ENCODE measurements at regions not wholly inside any gene's neighbourhood (a gene's known extent, or its start where the extent isn't known, plus 50 kb on each side); places are given as distances from the start of the nearest gene placed in this dataset.
"Not testable (repeated sequence)": the region's sequence is repeated elsewhere in the genome, so short reads cannot be mapped to it uniquely, and the experiment has no call there.

- DNase-seq (ENCODE audit: low spot score), result no peak
Observed at GRCh38 chr12:126966498-126966897, 1300.5 kb upstream of the TMEM132C start.

DNA sequence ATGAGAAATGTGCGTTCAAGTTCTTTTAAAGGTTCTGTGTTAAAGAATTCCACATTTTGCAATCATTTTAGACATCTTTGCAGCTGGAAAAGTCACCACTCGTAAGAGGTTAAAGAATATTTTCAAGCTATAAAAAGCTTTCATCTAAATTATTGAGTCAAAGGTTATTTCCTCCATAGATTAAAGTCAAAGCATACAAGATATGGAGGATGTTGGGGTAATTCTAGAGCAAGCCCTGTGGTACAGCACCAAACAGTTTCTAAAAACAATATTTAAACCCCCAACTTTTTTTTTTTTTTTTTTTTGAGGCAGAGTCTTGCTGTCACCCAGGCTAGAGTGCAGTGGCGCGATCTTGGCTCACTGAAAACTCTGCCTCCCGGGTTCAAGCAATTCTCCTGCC lies 1299.8 kb upstream of the TMEM132C start:
- DNase-seq (ENCODE audit: low spot score), result no peak

- DNase-seq (ENCODE audit: low spot score), result no peak
Observed at GRCh38 chr12:126974779-126975178, 1292.2 kb upstream of the TMEM132C start.

- no peak for DNase-seq (ENCODE audit: low spot score)
Observed at GRCh38 chr12:126976579-126976978, 1290.4 kb upstream of the TMEM132C start.

GRCh38 chr12:126979564-126979963 lies 1287.4 kb upstream of the TMEM132C start:
- DNase-seq (ENCODE audit: low spot score), result not testable (repeated sequence)

- DNase-seq (ENCODE audit: low spot score), result no peak
Observed at GRCh38 chr12:126982707-126983106, 1284.3 kb upstream of the TMEM132C start.

GRCh38 chr12:126983735-126984134 lies 1283.2 kb upstream of the TMEM132C start:
- DNase-seq (ENCODE audit: low spot score), result not testable (repeated sequence)

- DNase-seq (ENCODE audit: low spot score), result not testable (repeated sequence)
Observed at GRCh38 chr12:126985663-126986062, 1281.3 kb upstream of the TMEM132C start.

GRCh38 chr12:126989532-126989931 lies 1277.4 kb upstream of the TMEM132C start:
- no peak for DNase-seq (ENCODE audit: low spot score)

GRCh38 chr12:126993898-126994297 lies 1273.1 kb upstream of the TMEM132C start:
- no peak for DNase-seq (ENCODE audit: low spot score)

DNA sequence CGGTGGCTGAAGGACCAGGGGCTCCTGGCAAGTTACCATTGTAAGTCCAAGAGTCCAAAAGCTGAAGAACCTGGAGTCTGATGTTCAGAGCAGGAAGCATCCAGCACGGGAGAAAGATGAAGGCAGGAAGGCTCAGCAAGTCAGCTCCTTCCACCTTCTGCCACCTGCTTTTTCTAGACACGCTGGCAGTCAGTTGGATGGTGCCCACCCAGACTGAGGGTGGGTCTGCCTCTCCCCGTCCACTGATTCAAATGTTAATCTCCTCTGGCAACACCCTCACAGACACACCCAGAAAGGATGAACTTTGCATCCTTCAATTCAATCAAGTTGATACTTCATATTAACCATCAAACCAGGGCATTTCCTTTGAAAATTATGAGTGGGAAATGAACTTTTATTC lies 1272.4 kb upstream of the TMEM132C start:
- no peak for DNase-seq (ENCODE audit: low spot score)

DNA sequence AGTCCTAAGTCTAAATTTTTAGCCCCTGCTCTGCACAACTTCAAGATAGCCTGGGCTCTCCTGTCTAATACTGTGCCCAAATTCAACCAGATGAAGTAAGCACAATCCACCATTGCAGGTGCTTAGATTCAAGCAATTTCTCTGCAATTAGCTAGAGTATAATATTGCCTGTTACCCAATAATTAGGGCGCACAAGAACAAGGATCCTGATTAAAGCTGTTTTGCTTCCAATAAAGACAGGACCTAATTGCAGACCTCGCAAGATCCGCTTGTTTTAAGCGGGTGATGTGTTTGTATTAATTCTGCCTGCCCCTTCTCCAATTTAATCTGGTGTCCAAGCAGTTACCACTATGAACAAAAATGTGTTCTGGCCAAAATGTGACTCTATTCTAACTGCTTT lies 1268.9 kb upstream of the TMEM132C start:
- DNase-seq (ENCODE audit: low spot score), result no peak

- no peak for DNase-seq (ENCODE audit: low spot score)
Observed at GRCh38 chr12:126998747-126999285, 1268.2 kb upstream of the TMEM132C start.

GRCh38 chr12:126999352-126999751 lies 1267.6 kb upstream of the TMEM132C start:
- no peak for DNase-seq (ENCODE audit: low spot score)

- DNase-seq (ENCODE audit: low spot score), result no peak
Observed at GRCh38 chr12:127005406-127005805, 1261.6 kb upstream of the TMEM132C start.

DNA sequence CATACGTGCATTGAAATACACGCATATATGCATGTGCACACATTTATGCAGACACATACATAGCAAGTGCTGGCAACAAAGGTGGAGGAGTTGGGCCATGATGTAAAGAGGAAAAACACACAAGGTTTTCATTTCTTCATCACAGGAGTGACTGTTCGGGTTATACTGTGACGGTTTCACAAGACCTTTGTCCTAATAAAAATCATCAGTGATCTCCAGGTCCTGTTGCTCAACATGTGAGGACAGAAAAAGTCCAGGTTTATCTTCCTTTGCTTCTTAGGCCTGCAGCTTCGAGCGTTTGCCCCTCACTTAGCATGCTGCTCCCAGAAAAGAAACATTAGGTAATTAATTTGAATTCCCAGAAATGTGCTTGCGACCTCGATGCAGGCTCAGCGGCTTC lies 1260.0 kb upstream of the TMEM132C start:
- DNase-seq (ENCODE audit: low spot score), result no peak

DNA sequence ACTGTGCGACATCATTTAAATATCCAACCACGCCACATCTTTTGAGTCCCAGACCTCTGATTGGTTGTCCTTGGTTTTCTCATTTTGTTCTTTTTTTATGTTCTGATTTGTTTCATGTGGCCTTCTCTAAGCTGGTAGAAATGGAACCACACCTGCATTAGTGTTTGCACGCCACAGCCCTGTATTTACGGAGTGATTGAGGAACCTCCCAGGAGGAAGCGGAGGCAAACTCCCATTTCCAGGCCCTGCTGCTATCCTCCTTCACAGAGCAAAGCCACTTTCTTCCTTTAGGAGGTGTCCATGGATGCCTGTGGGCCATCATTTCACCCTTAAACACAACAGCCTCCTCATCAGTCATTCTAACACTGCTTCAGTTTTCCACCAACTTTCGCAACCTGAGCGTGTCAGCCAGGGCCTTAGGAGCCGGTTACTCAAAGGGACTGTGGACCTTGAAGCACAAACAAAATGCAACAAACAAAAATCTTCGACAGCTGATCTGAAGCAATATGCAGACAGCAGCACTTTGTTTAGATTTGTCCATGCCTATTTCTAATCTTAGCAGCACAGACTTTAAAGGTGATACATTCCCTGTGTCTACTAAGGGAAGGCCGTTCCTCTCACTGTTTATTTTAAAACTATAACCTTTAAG lies 1258.1 kb upstream of the TMEM132C start:
- no peak for DNase-seq (ENCODE audit: low spot score)

DNA sequence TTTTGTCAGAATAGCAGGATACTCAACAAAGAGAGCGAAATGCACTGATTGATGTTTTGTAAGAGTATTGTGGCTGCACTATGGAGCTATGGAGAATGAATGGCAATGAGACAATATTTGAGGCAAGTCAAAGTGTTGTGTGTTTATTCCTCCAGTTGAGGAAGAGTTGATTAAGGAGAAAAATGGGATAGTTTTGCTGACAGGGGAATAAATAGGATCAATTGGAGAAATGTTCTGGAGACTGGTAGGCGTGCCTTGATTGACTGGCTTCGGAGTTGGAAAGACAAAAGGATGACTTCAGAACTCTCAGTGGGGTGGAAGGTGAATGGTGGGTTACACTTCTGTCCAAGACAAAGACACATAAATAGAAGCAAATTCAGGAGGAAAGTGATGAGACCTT lies 1254.9 kb upstream of the TMEM132C start:
- DNase-seq (ENCODE audit: low spot score), result no peak

DNA sequence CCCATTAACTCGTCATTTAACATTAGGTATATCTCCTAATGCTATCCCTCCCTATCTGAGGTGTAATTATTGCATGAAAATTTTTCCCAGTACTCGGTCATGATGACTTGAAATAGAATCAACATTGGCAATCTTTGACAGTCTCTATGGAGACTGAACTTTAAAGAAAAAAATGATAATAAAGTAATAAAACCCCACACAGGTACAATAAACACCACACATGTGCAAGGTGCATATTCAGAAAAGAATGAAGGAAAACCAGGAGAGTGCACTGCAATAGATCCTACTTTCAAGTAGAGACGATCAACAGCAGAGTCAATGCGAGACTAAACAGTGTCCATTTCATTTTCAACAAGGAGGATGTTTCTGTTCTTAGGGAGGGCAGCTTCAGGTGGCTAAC lies 1253.8 kb upstream of the TMEM132C start:
- DNase-seq (ENCODE audit: low spot score), result no peak

GRCh38 chr12:127014079-127014478 lies 1252.9 kb upstream of the TMEM132C start:
- DNase-seq (ENCODE audit: low spot score), result no peak

DNA sequence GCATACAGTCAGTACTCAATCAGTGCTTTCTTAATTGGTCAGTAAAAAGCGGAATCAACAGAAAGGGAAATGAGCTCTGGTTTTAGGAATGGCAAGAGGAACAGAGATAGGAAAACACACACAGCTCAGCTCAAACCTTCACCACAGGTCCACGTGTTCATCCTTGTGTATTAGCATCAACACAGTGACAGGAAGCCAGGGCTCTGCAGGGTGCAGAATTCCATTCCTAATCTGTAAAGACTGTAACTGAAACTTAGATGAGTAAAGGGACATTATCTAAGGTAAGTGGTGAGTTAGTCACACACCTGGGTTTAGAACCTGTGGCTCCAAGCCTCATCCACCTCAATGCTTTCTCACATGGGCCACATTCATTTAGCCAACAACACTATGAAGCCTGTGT lies 1242.2 kb upstream of the TMEM132C start:
- no peak for DNase-seq (ENCODE audit: low spot score)

DNA sequence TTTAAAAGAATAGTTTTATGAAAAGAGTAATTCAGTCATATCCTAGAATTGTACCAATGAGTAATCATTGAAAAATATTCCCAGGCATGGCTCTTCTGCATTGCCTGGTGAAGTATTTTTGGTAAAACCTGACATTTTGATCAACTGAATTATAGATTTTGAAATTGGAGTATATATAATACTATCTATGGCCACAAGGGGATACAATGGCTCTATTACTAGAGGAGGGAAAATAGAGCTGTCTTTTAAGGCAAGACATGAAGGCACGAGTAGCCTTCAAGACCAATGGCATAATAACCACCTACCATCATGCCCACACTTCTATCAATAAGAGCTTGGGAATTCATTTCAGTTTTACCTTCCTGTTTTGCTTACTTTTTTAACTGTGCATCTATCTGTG lies 1241.4 kb upstream of the TMEM132C start:
- DNase-seq (ENCODE audit: low spot score), result no peak

DNA sequence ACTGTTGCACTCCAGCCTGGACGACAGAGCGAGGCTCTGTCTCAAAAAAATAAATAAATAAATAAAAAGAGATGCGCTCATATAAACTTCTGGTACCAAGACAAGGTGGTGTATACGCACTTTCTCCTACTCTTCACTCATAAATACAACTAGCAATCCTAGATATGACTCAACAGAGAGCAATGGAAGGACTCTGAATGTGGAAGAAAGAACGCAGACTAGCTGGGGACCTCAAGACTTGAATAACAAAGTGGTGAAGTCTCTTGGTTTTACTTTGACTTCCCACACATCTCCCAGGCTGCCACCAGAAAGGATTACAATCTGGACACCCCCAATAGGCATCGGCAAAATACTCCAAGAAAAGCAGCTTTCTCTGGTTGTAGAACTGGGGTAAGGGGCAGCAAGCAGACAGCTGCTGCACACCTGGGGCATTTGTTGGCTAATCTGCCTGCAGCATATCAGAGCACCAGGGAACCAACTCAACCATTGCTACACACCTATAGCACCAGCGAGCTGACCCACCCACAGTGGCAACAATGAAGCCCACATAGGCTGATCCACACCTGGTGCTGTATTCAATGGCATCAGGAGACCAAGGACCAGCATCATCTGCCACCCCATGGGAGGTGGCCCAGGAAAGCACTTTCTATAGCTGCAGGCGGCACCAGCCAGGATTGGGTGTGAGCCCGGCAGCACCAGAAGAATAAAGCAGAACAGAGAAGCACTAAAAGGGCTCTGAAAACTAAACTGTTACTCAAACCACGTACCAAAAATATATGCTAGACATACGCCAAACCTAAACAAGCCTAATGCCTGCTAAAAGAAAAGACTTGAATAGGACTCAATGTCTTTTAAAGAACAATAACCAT lies 1231.7 kb upstream of the TMEM132C start:
- no peak for DNase-seq (ENCODE audit: low spot score)

All from AG08396 (cell line).